Neural cell (in vitro differentiated cells): ENCODE measurements at regions not wholly inside any gene's neighbourhood (a gene's known extent, or its start where the extent isn't known, plus 50 kb on each side); places are given as distances from the start of the nearest gene placed in this dataset.

Experiments
- EP300 ChIP-seq: fragments of 450-650 bp; conservative IDR thresholded peaks from 2 replicates; pipeline ENCODE4 v1.6.1; 2014; ENCODE audit warnings: antibody characterized with exemption, mild to moderate bottlenecking, moderate library complexity; ENCODE audit not compliant: poor library complexity, severe bottlenecking
- POLR2AphosphoS5 ChIP-seq: IDR thresholded peaks from 2 replicates; pipeline ENCODE4 v1.6.1; 2012

GRCh38 chr5:113824307-113824706 is 310.8 kb downstream of the YTHDC2 start:
- no peak for TF ChIP-seq POLR2AphosphoS5
- TF ChIP-seq EP300 = no peak
